SK-N-SH (cell line): ENCODE measurements at regions not wholly inside any gene's neighbourhood (a gene's known extent, or its start where the extent isn't known, plus 50 kb on each side); places are given as distances from the start of the nearest gene placed in this dataset.

Experiments used
- CTCF ChIA-PET: fragments of 300-600, 350-600 bp; formaldehyde crosslinking; extraction: SDS; loops from one replicate; lab custom pipeline; 2021; lab: Yijun Ruan, JAX
- POLR2A ChIA-PET: fragments of 350-600 bp; sonication (Branson Sonifier 250); formaldehyde crosslinking; extraction: SDS; loops from one replicate; lab custom pipeline; 2020; ENCODE audit warnings: antibody characterized with exemption, inconsistent platforms; lab: Yijun Ruan, JAX
- DNase-seq: peaks from one replicate; pipeline ENCODE4 v3.0.0; 2012
- H2AFZ ChIP-seq: fragments of 200-600 bp; sonication (generic); 2 replicates; pipeline ENCODE4 v1.8.1; 2016; ENCODE audit warnings: antibody characterized with exemption, mild to moderate bottlenecking, low read depth
- H3F3A ChIP-seq: fragments of 200-600 bp; sonication (generic); replicated peaks from 2 replicates; pipeline ENCODE3; 2016; ENCODE audit warnings: antibody characterized with exemption, mild to moderate bottlenecking; ENCODE audit not compliant: insufficient read depth
- H3K27ac ChIP-seq, 2 experiments: fragments of 200-500 bp in 1 of 2; fragments of 200-600 bp in 1 of 2; sonication (Bioruptor generic) in 1 of 2; sonication (generic), shearing (Covaris generic) in 1 of 2; 2 replicates each; pipeline versions ENCODE4 v1.5.1 to v1.6.1; 2014 to 2016; ENCODE audit warnings: low read depth in 2 of 2, inconsistent platforms in 1 of 2, low read length in 1 of 2, mild to moderate bottlenecking in 1 of 2, mixed read lengths in 1 of 2
- H3K27me3 ChIP-seq: fragments of 200-600 bp; sonication (generic), shearing (Covaris generic); 2 replicates; pipeline ENCODE4 v1.6.1; 2016; ENCODE audit warnings: mixed run types; ENCODE audit not compliant: insufficient read depth
- H3K36me3 ChIP-seq, 2 experiments: fragments of 200-500 bp in 1 of 2; fragments of 200-600 bp in 1 of 2; sonication (Bioruptor generic) in 1 of 2; sonication (generic) in 1 of 2; replicated peaks in 1 of 2; 2 replicates each; pipeline versions ENCODE3 to v1.5.1; 2014 to 2016; ENCODE audit warnings: low read length in 1 of 2, mild to moderate bottlenecking in 1 of 2; ENCODE audit not compliant: insufficient read depth in 2 of 2, control insufficient read depth in 1 of 2
- H3K4me1 ChIP-seq, 2 experiments: fragments of 200-500 bp in 1 of 2; fragments of 200-600 bp in 1 of 2; sonication (Bioruptor generic) in 1 of 2; sonication (generic), shearing (Covaris generic) in 1 of 2; 2 replicates each; pipeline versions ENCODE4 v1.5.1 to v1.6.1; 2014 to 2016; ENCODE audit warnings: low read depth in 1 of 2, low read length in 1 of 2, mixed run types in 1 of 2; ENCODE audit not compliant: insufficient read depth in 2 of 2, control insufficient read depth in 1 of 2
- H3K4me2 ChIP-seq: fragments of 200-600 bp; sonication (generic), shearing (Covaris generic); 2 replicates; pipeline ENCODE4 v1.6.1; 2017; ENCODE audit warnings: mixed run types
- H3K4me3 ChIP-seq, 2 experiments: fragments of 200-500 bp in 1 of 2; fragments of 200-600 bp in 1 of 2; sonication (Bioruptor generic) in 1 of 2; sonication (generic), shearing (Covaris generic) in 1 of 2; 2 replicates each; pipeline versions ENCODE4 v1.5.1 to v1.8.1; 2014 to 2016; ENCODE audit warnings: low read depth in 2 of 2, inconsistent platforms in 1 of 2, low read length in 1 of 2, mild to moderate bottlenecking in 1 of 2, mixed read lengths in 1 of 2, moderate library complexity in 1 of 2
- H3K79me2 ChIP-seq: fragments of 200-600 bp; sonication (generic); 2 replicates; pipeline ENCODE4 v1.8.1; 2017; ENCODE audit warnings: mild to moderate bottlenecking; ENCODE audit not compliant: insufficient read depth
- H3K9ac ChIP-seq: fragments of 200-600 bp; sonication (generic); 2 replicates; pipeline ENCODE4 v1.6.1; 2017; ENCODE audit warnings: mixed run types
- H3K9me2 ChIP-seq: fragments of 200-600 bp; sonication (generic); 2 replicates; pipeline ENCODE4 v1.6.1; 2017; ENCODE audit warnings: mixed run types
- H3K9me3 ChIP-seq: fragments of 200-600 bp; sonication (generic); 2 replicates; pipeline ENCODE4 v1.6.1; 2017; ENCODE audit warnings: mixed run types, mild to moderate bottlenecking, moderate library complexity
- H4K20me1 ChIP-seq: fragments of 200-600 bp; sonication (generic); 2 replicates; pipeline ENCODE4 v1.6.1; 2017; ENCODE audit warnings: mild to moderate bottlenecking, mixed run types; ENCODE audit not compliant: insufficient read depth
- ELF1 ChIP-seq: IDR thresholded peaks from 2 replicates; pipeline ENCODE4 v1.4.0; 2012
- EZH2phosphoT487 ChIP-seq: fragments of 200-600 bp; sonication (generic); IDR thresholded peaks from 2 replicates; pipeline ENCODE4 v1.6.1; 2017; ENCODE audit warnings: low read depth, mixed run types, mild to moderate bottlenecking, antibody characterized with exemption, moderate library complexity, borderline replicate concordance
- FOXJ3 ChIP-seq: sonication (generic); formaldehyde crosslinking; IDR thresholded peaks from 2 replicates; pipeline ENCODE4 v1.5.1; 2020; ENCODE audit warnings: mild to moderate bottlenecking, missing genetic modification reagents
- GATA2 ChIP-seq: sonication (generic); formaldehyde crosslinking; IDR thresholded peaks from 2 replicates; pipeline ENCODE4 v1.5.0; 2020; ENCODE audit warnings: mild to moderate bottlenecking, missing genetic modification reagents
- MEF2A ChIP-seq: IDR thresholded peaks from 2 replicates; pipeline ENCODE4 v1.4.0; 2012; ENCODE audit warnings: low read depth, borderline replicate concordance
- MXI1 ChIP-seq: IDR thresholded peaks from 2 replicates; pipeline ENCODE4 v1.6.1; 2012; ENCODE audit warnings: mild to moderate bottlenecking, low read depth, low read length, improper control_type of control experiment
- RAD21 ChIP-seq: IDR thresholded peaks from 2 replicates; pipeline ENCODE4 v1.6.1; 2012; ENCODE audit warnings: mild to moderate bottlenecking, low read length
- RFX5 ChIP-seq: IDR thresholded peaks from 2 replicates; pipeline ENCODE4 v1.6.1; 2012; ENCODE audit warnings: mild to moderate bottlenecking, improper control_type of control experiment, low read length
- SIN3A ChIP-seq: IDR thresholded peaks from 2 replicates; pipeline ENCODE4 v1.6.1; 2012; ENCODE audit warnings: low read depth, mild to moderate bottlenecking, low read length, moderate library complexity, borderline replicate concordance
- TAF1 ChIP-seq: IDR thresholded peaks from 2 replicates; pipeline ENCODE4 v1.6.1; 2012; ENCODE audit warnings: low read depth, mild to moderate bottlenecking, low read length, moderate library complexity, borderline replicate concordance
- TEAD4 ChIP-seq: IDR thresholded peaks from 2 replicates; pipeline ENCODE4 v1.4.0; 2012; ENCODE audit warnings: mild to moderate bottlenecking, borderline replicate concordance; ENCODE audit not compliant: insufficient read depth
- YY1 ChIP-seq: IDR thresholded peaks from 2 replicates; pipeline ENCODE4 v1.4.0; 2012; ENCODE audit warnings: low read depth, mild to moderate bottlenecking
- WGBS: methylation state at CpG from one replicate; pipeline ENCODE4 v1.1.6; 2017; ENCODE audit warnings: low lambda C conversion rate; 5-methylcytosine and 5-hydroxymethylcytosine counted together
- TF ChIP-seq, protein P1 (sequence below): IDR thresholded peaks from 2 replicates; pipeline ENCODE4 v1.4.0; 2012; ENCODE audit warnings: low read depth, borderline replicate concordance
- TF ChIP-seq, protein P2 (sequence below): fragments of 200-600 bp; sonication (generic); IDR thresholded peaks from 2 replicates; pipeline ENCODE4 v1.6.1; 2017; ENCODE audit warnings: antibody characterized with exemption, mild to moderate bottlenecking, moderate library complexity
- TF ChIP-seq, protein P3 (sequence below): IDR thresholded peaks from 2 replicates; pipeline ENCODE4 v1.4.0; 2012; ENCODE audit warnings: low read depth, borderline replicate concordance
- TF ChIP-seq, protein P4 (sequence below): fragments of 150-350 bp; IDR thresholded peaks from 2 replicates; pipeline ENCODE4 v1.6.1; 2017; ENCODE audit warnings: antibody characterized with exemption, low read length, low read depth, borderline replicate concordance

DNA sequence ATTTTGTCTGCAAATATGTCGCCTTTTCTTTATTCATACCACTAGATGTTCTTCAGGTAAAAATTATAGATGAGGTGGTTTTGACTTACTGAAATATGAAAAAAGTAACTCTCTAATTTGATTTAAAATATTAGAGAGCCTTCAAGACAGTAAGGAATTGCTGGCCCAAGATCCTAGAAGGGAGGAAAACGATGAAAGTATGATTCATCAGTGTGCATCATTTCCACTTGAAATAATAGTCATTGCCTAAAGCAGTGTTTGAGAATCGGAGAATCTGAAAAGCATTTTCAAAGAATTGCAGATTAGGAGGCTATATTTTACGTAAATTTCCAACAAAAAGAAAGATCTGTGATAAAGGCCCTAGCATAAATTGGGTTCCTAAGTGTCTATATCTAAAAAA lies 1707.9 kb upstream of the PRR20A start:
- Histone ChIP-seq H3K27ac (no peak overlapping the region), H3K9me2 (no peaks in the 10 kb centered on the region), H2AFZ (no peak overlapping the region), H3F3A (no peaks in the 10 kb centered on the region), H3K4me2 (no peak overlapping the region), H3K4me3 (no peak overlapping the region), H3K27me3 (no peaks in the 10 kb centered on the region), H3K9ac (no peak overlapping the region), H4K20me1 (no peaks in the 10 kb centered on the region), H3K4me1 (no peaks in the 10 kb centered on the region), H3K79me2 (no peaks in the 10 kb centered on the region), H3K9me3 (0 out of 2 replicates have a peak, but pooled peaks cover 3% of the 10 kb centered on the region), H3K36me3 (no peaks in the 10 kb centered on the region)
- CTCF ChIA-PET: no interaction called here
- TF ChIP-seq FOXJ3 (CRISPR knock-in tag): no peak
- no peak for TF ChIP-seq YY1
- TF ChIP-seq SIN3A: no peak
- TF ChIP-seq, protein P1, sequence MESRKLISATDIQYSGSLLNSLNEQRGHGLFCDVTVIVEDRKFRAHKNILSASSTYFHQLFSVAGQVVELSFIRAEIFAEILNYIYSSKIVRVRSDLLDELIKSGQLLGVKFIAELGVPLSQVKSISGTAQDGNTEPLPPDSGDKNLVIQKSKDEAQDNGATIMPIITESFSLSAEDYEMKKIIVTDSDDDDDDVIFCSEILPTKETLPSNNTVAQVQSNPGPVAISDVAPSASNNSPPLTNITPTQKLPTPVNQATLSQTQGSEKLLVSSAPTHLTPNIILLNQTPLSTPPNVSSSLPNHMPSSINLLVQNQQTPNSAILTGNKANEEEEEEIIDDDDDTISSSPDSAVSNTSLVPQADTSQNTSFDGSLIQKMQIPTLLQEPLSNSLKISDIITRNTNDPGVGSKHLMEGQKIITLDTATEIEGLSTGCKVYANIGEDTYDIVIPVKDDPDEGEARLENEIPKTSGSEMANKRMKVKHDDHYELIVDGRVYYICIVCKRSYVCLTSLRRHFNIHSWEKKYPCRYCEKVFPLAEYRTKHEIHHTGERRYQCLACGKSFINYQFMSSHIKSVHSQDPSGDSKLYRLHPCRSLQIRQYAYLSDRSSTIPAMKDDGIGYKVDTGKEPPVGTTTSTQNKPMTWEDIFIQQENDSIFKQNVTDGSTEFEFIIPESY: no peak
- no peak for TF ChIP-seq TAF1
- no peak for TF ChIP-seq MXI1
- TF ChIP-seq EZH2phosphoT487: no peak
- no peak for TF ChIP-seq RAD21
- no peak for TF ChIP-seq TEAD4
- TF ChIP-seq, protein P2, sequence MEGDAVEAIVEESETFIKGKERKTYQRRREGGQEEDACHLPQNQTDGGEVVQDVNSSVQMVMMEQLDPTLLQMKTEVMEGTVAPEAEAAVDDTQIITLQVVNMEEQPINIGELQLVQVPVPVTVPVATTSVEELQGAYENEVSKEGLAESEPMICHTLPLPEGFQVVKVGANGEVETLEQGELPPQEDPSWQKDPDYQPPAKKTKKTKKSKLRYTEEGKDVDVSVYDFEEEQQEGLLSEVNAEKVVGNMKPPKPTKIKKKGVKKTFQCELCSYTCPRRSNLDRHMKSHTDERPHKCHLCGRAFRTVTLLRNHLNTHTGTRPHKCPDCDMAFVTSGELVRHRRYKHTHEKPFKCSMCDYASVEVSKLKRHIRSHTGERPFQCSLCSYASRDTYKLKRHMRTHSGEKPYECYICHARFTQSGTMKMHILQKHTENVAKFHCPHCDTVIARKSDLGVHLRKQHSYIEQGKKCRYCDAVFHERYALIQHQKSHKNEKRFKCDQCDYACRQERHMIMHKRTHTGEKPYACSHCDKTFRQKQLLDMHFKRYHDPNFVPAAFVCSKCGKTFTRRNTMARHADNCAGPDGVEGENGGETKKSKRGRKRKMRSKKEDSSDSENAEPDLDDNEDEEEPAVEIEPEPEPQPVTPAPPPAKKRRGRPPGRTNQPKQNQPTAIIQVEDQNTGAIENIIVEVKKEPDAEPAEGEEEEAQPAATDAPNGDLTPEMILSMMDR: no peak
- TF ChIP-seq ELF1: no peak
- TF ChIP-seq, protein P3, sequence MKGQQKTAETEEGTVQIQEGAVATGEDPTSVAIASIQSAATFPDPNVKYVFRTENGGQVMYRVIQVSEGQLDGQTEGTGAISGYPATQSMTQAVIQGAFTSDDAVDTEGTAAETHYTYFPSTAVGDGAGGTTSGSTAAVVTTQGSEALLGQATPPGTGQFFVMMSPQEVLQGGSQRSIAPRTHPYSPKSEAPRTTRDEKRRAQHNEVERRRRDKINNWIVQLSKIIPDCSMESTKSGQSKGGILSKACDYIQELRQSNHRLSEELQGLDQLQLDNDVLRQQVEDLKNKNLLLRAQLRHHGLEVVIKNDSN: no peak
- TF ChIP-seq, protein P4, sequence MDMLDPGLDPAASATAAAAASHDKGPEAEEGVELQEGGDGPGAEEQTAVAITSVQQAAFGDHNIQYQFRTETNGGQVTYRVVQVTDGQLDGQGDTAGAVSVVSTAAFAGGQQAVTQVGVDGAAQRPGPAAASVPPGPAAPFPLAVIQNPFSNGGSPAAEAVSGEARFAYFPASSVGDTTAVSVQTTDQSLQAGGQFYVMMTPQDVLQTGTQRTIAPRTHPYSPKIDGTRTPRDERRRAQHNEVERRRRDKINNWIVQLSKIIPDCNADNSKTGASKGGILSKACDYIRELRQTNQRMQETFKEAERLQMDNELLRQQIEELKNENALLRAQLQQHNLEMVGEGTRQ: no peak
- no peak for TF ChIP-seq MEF2A
- TF ChIP-seq RFX5: no peak
- no peak for TF ChIP-seq GATA2 (CRISPR knock-in tag)
- POLR2A ChIA-PET: no interaction called here
- DNase-seq: no peak
- WGBS: 12% methylated on average over 4 of the region's 4 CpGs
